SHP77 (cell line): ENCODE measurements at regions not wholly inside any gene's neighbourhood (a gene's known extent, or its start where the extent isn't known, plus 50 kb on each side); places are given as distances from the start of the nearest gene placed in this dataset.
"Not testable (repeated sequence)": the region's sequence is repeated elsewhere in the genome, so short reads cannot be mapped to it uniquely, and the experiment has no call there.

Experiments
- DNase-seq, 2 experiments: peaks; one replicate each; lab custom pipeline; 2025; lab: John Stamatoyannopoulos, UW

- DNase-seq: no peak
These were observed 59.2 kb downstream of the IL12A start for GRCh38 chr3:160047876-160048275.

GRCh38 chr3:160049038-160049437 lies 60.4 kb downstream of the IL12A start:
- DNase-seq: no peak

GRCh38 chr3:160049565-160049964 lies 60.9 kb downstream of the IL12A start:
- DNase-seq: no peak

GRCh38 chr3:160049988-160050387 lies 61.4 kb downstream of the IL12A start:
- no peak for DNase-seq

- DNase-seq: no peak
These were observed 63.9 kb downstream of the IL12A start for GRCh38 chr3:160052385-160053047.

- DNase-seq: no peak
These were observed 64.4 kb downstream of the IL12A start for GRCh38 chr3:160053048-160053391.

- DNase-seq: not testable (repeated sequence)
These were observed 66.2 kb downstream of the IL12A start for GRCh38 chr3:160054862-160055261.

GRCh38 chr3:160055659-160056058 lies 67.0 kb downstream of the IL12A start:
- DNase-seq: no peak

GRCh38 chr3:160057331-160057730 lies 68.7 kb downstream of the IL12A start:
- DNase-seq: no peak

- DNase-seq: no peak
These were observed 71.9 kb downstream of the IL12A start for GRCh38 chr3:160060409-160061027.

GRCh38 chr3:160061525-160061924 lies 72.9 kb downstream of the IL12A start:
- DNase-seq: no peak

GRCh38 chr3:160065282-160065681 lies 76.6 kb downstream of the IL12A start:
- no peak for DNase-seq

- DNase-seq: no peak
These were observed 77.2 kb downstream of the IL12A start for GRCh38 chr3:160065786-160066185.

- DNase-seq: no peak
These were observed 81.4 kb downstream of the IL12A start for GRCh38 chr3:160069986-160070385.

GRCh38 chr3:160076519-160076918 lies 87.9 kb downstream of the IL12A start:
- no peak for DNase-seq

- no peak for DNase-seq
These were observed 89.9 kb downstream of the IL12A start for GRCh38 chr3:160078533-160078932.

GRCh38 chr3:160081958-160082533 lies 93.4 kb downstream of the IL12A start:
- DNase-seq: no peak

- DNase-seq: no peak
These were observed 96.4 kb downstream of the IL12A start for GRCh38 chr3:160084998-160085397.

- no peak for DNase-seq
These were observed 100.0 kb downstream of the IL12A start for GRCh38 chr3:160088492-160089137.

GRCh38 chr3:160090653-160091052 lies 102.0 kb downstream of the IL12A start:
- DNase-seq: no peak

- DNase-seq: no peak
These were observed 102.8 kb downstream of the IL12A start for GRCh38 chr3:160091441-160091840.

GRCh38 chr3:160092760-160093159 lies 104.1 kb downstream of the IL12A start:
- no peak for DNase-seq

GRCh38 chr3:160094562-160094961 lies 105.9 kb downstream of the IL12A start:
- no peak for DNase-seq
